Activated T-cell treated with anti-CD3 and anti-CD28 coated beads, Interleukin-2, amount 50 U/mL, for 48 hours (primary cell): ENCODE measurements at regions not wholly inside any gene's neighbourhood (a gene's known extent, or its start where the extent isn't known, plus 50 kb on each side); places are given as distances from the start of the nearest gene placed in this dataset.
A peak's percentile ranks its signal among the peaks of the same experiment; 100 is the strongest.

Experiments used
- DNase-seq, 2 experiments: peaks; one replicate each; pipeline ENCODE4 v3.0.0-alpha.2; 2020

- DNase-seq: peak in 1 of 2 experiments; percentile 28
Observed at GRCh38 chr15:77819048-77819850, 186.5 kb upstream of the LINGO1 start.

GRCh38 chr15:77818484-77819047, 185.9 kb upstream of the LINGO1 start:
- DNase-seq: no peak

GRCh38 chr15:77817434-77817833, 184.7 kb upstream of the LINGO1 start:
- DNase-seq: no peak

GRCh38 chr15:77816983-77817382, 184.3 kb upstream of the LINGO1 start:
- DNase-seq: no peak

GRCh38 chr15:77815015-77815414, 182.3 kb upstream of the LINGO1 start:
- no peak for DNase-seq

- no peak for DNase-seq
Observed at GRCh38 chr15:77812664-77813063, 180.0 kb upstream of the LINGO1 start.

GRCh38 chr15:77811270-77811669, 178.6 kb upstream of the LINGO1 start:
- no peak for DNase-seq

- DNase-seq: no peak
Observed at GRCh38 chr15:77810130-77810571, 177.4 kb upstream of the LINGO1 start.

GRCh38 chr15:77808581-77809177, 176.0 kb upstream of the LINGO1 start:
- no peak for DNase-seq

GRCh38 chr15:77808075-77808474, 175.4 kb upstream of the LINGO1 start:
- no peak for DNase-seq

- DNase-seq: no peak
Observed at GRCh38 chr15:77807611-77808010, 174.9 kb upstream of the LINGO1 start.

- no peak for DNase-seq
Observed at GRCh38 chr15:77807115-77807514, 174.4 kb upstream of the LINGO1 start.

GRCh38 chr15:77804210-77804609, 171.5 kb upstream of the LINGO1 start:
- DNase-seq: no peak

- no peak for DNase-seq
Observed at GRCh38 chr15:77803487-77803886, 170.8 kb upstream of the LINGO1 start.

GRCh38 chr15:77800305-77800704, 167.6 kb upstream of the LINGO1 start:
- no peak for DNase-seq

- DNase-seq: no peak
Observed at GRCh38 chr15:77798847-77799246, 166.1 kb upstream of the LINGO1 start.

GRCh38 chr15:77798151-77798835, 165.6 kb upstream of the LINGO1 start:
- DNase-seq: no peak

- no peak for DNase-seq
Observed at GRCh38 chr15:77797270-77797669, 164.6 kb upstream of the LINGO1 start.

GRCh38 chr15:77796046-77796729, 163.5 kb upstream of the LINGO1 start:
- DNase-seq: no peak

- DNase-seq: no peak
Observed at GRCh38 chr15:77795446-77795845, 162.7 kb upstream of the LINGO1 start.

- no peak for DNase-seq
Observed at GRCh38 chr15:77791941-77792340, 159.2 kb upstream of the LINGO1 start.

GRCh38 chr15:77790481-77790880, 157.8 kb upstream of the LINGO1 start:
- DNase-seq: no peak

- DNase-seq: no peak
Observed at GRCh38 chr15:77786956-77787355, 154.2 kb upstream of the LINGO1 start.
